HPDE6-E6E7 (cell line): ENCODE measurements at regions not wholly inside any gene's neighbourhood (a gene's known extent, or its start where the extent isn't known, plus 50 kb on each side); places are given as distances from the start of the nearest gene placed in this dataset.
"Not testable (repeated sequence)": the region's sequence is repeated elsewhere in the genome, so short reads cannot be mapped to it uniquely, and the experiment has no call there.

Source experiments
- DNase-seq: peaks from one replicate; pipeline ENCODE4 v3.0.0; 2011; ENCODE audit warnings: missing footprints; ENCODE audit errors: extremely low spot score

DNA sequence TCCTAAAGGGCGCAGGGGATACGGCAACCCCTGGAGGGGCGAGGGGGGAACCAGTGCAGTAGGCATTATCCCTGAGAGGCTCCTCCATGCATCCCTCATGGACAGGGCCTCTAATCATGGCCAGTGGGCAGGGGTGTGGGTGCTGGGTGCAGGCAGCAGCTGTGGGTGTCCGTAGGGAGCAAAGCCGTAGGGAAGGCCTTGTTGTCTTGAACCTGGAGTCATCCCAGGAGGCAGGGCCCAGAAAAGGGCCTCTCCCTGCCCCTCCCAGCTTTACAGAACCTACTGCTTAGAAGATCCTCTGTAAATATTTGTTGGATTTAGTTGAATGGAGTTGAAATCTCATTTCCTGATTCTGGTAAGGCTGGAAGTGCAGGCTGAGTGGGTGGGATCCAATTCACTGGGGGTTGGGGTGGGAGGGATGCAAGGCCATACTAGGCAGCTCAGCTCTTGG, 207.0 kb upstream of the HAAO start:
- DNase-seq, result no peak

DNA sequence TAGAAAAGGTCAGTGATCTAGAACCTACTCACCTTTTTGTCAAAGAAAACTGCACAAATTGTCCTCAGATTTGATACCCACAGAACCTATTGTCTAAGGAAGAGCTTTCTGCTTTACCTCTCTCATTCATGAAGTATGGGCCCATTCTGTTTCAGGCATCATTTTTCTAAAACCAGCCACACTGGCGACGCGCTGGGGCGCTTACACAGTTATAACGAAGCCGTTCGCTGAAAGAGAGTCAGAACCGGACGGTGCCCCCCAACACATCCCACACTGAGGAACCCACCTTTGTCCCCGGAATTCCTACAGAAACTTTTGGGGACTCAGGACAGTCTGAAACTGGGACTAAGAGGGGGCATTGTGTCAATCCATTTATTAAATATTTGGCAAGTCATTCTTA, 206.3 kb upstream of the HAAO start:
- no peak for DNase-seq

DNA sequence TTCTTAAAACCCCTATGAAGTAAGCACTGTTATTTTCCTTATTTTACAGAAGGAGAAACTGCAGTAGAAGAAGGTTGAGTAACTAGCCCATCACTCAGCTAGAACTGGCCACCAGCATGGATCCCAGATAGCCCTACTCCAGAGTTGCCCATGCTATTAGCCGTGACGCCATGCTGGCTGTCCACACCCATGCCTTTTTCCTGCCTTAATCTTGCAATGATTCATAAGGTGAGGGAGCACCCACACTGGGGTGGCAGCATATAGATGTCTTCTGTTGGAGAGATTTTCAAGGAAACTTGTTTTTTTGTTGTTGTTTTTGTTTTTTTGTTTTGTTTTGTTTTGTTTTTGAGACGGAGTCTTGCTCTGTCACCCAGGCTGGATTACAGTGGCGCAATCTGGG, 204.1 kb upstream of the HAAO start:
- no peak for DNase-seq

DNA sequence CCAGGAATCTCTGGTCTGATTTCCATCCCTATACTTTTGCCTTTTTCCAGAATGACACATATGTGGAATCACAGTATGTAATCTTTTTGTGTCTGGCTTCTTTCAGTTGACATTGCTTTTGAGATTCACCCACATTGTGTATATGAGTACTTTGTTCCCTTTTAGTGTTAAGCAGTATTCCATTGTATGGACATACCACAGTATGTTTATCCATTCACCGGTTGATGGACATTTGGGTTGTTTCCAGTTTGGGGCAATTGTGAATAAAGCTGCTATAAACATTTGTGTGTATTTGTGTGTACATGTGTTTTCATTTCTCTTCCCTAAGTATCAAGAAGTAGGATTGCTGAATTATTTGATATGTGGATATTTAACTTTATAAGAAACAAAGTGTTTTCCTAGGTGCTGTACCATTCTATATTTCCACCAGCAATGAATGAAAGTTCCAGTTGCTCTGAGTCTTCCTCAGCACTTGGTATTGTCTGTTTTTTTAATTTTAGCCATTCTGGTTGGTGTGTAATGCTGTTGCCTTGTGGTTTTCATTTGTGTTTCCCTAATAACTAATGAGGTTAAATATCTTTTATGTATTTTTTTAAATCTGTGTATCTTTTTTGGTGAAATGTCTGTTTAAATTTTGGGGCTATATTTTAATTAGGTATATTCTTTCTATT, 203.5 kb upstream of the HAAO start:
- DNase-seq, result no peak

DNA sequence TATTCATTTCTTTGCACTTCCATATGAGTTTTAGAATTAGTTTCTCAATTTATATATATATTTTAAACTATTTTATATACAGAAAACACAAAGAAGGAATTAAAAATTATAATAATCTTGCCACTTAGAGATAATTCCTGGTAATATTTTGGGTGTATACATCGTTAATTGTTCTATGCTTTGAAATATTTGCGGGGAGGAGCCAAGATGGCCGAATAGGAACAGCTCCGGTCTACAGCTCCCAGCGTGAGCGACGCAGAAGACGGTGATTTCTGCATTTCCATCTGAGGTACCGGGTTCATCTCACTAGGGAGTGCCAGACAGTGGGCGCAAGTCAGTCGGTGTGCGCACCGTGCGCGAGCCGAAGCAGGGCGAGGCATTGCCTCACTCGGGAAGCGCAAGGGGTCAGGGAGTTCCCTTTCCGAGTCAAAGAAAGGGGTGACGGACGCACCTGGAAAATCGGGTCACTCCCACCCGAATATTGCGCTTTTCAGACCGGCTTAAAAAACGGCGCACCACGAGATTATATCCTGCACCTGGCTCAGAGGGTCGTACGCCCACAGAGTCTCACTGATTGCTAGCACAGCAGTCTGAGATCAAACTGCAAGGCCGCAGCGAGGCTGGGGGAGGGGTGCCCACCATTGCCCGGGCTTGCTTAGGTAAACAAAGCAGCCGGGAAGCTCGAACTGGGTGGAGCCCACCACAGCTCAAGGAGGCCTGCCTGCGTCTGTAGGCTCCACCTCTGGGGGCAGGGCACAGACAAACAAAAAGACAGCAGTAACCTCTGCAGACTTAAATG, 197.1 kb upstream of the HAAO start:
- DNase-seq, result not testable (repeated sequence)

DNA sequence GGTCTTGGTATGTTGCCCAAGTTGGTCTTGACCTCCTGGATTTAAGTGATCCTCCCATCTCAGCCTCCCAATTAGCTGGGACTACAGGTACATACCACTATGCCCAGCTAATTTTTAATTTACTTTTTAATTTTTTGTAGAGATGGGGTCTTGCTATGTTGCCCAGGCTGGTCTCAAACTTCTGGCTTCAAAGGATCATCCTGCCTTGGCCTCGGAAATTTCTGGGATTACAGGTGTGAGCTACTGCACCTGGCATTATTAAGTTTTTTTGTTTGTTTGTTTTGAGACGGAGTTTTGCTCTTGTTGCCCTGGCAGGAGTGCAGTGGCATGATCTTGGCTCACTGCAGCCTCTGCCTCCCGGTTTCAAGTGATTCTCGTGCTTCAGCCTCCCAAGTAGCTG, 195.7 kb upstream of the HAAO start:
- DNase-seq, result not testable (repeated sequence)

DNA sequence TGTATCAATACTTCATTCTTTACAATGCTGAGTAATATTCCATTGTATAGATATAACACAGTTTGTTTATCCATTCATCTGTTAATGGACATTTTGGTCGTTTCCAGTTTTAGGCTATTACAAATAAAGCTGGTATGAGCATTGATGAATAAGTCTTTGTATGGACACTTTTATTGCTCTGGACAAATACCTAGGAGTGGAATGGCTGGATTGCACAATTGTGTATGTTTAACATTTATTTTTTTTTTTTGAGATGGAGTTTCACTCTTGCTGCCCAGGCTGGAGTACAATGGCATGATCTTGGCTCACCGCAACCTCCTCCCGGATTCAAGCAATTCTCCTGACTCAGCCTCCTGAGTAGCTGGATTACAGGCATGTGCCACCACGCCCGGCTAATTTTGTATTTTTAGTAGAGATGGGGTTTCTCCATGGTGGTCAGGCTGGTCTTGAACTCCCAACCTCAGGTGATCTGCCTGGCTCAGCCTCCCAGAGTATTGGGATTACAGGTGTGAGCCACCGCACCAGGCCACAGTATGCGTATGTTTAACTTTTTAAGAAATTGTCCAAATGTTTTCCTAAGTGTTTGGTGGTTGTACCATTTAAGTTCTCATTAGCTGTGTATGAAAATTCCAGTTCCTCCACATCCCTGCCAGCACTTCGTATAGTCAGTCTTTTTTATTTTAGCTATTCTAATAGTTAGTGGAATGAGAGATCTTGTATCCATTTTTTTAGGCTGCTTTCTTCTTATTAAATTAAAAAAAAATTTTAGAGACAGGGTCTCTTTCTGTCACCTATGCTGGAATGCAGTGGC, 194.9 kb upstream of the HAAO start:
- no peak for DNase-seq

DNA sequence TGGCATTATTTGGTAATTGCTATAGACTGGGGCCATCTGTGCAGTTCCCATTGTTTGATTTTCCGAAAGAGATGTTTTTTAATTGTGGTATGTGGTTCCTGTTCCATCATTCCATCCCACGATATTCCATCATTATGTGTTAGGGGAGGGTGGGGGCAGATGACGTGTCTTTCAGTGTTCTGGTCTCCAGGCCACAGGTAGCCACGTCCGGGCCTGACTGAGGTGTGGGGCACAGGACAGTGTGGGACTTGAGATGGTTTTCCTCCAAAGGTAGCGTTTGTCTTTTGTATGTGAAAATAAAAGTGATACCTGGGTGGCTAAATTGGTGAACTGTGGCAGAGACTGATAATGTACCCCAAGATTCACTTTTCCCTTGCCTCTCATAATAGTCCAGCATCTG, 192.2 kb upstream of the HAAO start:
- no peak for DNase-seq

DNA sequence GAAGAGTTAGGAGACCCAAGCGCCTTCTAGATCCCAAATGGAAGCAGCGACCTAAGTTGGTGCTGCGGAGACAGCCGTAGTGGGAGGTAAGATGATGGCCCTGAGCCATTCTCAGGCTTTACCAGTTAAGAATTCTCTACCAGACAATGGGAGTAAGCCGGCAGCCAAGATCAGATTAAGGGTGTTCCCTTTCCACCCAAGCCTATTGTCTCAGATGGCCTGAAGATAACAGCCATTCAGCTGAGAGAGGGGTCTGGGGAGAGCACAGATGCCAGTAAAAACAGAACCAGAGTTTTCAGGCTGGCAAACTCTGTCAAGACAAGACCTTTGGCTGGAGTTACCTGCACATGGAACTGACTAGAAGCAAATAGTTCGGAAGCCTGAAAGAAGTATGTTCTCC, 191.7 kb upstream of the HAAO start:
- DNase-seq, result no peak

DNA sequence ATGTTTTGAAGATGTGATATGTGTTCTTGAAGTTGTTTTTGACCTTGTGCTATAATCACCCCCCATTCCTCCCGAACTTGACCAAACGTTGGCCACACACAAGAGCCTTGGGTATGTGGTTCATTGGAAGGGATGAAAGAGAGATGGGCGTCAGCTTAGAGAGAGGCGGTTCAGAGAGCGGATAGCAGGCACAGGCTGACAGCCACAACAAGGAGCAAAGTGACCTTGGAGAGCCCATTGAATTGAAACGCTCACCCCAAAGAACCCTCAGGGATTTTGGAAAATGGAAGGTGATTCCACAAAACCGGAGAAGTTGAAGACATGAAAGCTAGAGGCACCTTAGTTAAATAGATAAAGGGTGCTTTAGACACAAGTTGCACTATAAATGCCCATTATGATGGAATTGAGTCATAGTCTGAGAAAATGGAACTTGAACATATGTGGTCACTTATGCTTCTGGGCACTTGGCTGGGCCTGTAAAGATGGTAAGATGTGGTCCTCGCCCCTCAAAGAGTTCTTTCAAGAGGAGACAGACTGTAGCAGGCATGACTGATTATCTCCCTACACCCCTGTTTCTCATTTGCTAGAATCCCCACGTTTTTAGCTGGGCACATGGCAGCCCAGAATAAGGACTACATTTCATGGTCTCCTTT, 188.5 kb upstream of the HAAO start:
- DNase-seq, result no peak

DNA sequence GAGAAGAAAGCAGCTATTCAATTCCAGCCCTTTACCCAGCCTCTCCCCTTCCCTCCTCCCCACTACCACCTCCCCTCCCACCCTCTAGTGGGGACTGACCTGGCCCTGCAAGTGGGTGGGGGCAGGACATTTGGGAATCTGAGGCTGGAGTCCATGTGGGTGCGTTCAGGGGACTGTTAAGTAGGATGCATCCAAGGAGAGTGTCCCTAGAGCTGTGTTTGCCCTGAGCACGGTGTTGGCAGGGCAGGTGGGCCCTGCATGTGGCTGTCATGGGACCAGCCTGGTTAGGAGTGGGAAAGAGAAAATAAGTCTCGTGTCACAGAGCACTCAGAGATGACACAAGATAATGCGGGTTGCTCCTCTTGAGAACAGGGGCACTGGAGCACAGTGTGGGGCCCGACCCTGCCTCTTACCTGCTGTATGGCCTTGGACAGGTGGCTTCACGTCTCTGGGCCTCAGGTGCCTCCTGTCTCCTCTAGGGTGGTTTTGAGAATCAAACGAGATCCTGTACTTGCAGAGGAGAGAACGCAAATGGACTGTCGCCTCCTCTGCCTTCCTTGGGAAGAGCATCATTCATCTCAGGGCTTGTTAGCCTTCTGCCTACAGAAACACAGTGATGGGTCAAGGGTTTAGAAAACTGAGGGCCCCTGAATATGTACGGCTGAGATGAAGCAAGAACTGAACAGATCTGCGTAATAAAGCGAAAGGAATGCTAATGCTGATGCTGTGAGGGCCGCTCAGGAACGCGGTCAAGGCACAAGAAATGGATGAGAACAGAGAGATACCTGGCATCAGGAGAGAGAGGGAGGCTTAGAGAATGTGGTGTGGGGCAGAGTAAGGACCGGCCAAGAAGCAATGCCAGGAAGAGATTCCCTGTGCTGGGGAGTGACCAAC, 187.7 kb upstream of the HAAO start:
- DNase-seq, result no peak

DNA sequence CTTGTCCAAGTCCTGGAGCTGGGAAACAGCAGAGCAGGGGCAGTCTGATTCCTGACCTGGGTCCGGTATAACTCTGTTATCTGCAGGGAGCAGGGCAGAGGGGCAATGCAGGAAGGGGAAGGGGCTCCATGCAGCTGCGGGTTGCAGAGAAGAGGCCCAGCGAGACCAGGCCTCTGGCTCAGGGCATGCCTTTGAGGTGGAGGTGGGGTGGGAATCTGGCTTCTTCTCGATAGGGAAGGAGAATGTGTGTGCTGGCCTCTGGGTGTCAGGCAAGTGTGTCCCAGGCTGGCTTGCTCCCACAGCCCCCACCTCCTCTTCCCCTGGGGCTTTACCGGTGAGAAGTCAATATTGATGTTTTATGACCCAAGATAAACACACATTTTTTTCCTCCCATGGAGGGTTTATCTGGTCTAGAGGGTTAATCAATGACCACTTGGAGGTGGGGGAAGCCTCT, 187.1 kb upstream of the HAAO start:
- DNase-seq, result no peak

DNA sequence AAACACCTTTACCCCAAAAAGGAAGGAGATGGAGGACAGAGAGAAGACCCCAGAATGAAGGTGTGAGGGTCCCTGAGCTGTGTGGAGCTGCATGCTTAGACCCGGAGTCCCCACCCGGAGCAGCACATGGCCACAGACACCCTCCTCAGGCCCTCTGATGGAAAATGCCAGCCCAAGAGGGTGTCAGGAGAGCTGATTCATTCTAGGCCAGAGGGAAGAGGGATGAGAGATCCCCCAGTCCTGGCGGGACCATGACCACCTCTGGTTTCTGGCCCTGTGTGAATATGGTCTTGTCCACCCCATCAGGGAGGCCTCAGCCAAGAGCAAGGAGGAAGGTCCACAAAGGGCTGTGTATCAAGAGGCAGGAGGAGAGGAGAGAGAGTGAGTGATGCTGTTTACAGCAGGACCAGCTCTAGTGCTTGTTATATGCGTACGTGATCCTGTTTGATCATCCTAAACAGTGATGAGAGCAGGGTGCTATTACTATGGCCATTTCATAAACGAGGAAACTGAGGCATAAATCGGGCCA, 186.6 kb upstream of the HAAO start:
- no peak for DNase-seq

DNA sequence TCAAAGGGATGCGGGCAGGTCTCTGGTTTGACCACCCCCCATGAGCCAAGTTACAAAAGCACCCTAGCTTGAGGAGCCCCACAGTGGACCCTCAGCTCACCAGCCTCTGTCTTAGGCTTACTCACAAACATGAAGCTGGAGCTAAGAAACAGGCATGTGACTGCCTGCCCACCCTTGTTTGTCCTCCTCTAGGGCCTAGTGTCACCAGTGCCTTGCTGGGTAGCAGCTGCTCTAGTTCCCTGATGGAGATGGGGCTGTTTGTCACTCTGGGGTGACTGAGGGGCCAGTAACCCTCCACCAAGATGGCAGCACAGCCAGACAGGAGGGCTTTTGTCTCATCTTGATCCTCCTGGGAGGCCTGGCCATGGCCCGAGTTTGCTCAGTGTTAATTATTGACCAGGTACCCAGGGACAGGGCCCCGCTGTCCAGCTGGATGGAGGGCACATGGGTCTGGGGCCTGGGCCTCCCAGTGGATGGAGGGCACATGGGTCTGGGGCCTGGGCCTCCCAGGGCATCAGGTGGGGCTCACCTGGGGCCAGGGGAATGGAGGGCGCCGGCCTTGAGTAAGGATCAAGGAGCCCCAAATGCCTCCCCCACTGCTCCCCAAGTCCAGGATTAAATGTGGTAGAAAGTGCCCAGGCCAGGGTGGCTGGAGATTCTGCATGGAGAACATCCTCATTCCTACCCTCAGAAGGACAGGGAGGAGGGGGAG, 185.9 kb upstream of the HAAO start:
- no peak for DNase-seq

DNA sequence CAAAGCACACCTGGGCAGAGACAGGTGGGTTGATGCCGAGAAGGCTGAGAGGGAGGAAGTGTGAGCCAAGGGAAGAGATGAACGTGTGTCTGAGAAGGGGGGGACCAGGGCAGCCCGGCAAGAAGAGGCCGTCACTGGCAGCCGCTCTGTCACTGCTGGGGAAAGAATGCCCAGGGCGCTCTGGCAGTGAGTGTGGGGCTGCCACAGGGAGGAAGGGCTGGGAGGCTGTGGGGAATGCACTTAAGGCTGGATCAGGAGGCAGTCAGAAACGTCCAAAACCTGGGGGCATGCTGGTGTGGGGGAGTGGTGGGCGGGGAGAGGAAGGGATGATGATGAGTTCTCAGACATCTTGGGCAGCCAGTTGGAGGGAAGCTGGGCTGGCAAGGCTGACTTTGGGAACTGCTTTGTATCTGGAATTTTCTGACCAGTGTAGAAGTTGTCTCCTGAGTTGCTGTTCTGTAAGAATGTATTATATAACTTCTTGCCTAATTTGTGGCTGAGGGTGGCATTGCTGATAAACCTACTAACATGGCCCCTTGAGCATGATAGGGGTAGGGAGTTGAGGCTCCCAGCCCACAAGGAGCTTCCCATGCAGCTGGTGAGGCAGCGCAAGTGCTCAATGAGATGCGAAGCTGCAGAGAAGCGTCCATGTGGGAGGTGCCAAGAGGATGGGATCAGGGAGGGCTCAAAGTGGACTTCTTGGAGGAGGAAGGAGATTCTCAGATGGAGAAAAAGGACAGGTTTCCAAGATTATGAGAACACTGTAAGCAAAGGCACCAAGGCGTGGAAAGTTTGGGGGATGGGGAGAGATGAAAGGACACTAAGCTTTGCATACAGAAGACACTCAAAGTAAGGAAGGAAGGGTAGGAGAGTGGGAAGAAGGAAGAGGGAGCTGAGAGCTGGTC, 185.1 kb upstream of the HAAO start:
- no peak for DNase-seq

DNA sequence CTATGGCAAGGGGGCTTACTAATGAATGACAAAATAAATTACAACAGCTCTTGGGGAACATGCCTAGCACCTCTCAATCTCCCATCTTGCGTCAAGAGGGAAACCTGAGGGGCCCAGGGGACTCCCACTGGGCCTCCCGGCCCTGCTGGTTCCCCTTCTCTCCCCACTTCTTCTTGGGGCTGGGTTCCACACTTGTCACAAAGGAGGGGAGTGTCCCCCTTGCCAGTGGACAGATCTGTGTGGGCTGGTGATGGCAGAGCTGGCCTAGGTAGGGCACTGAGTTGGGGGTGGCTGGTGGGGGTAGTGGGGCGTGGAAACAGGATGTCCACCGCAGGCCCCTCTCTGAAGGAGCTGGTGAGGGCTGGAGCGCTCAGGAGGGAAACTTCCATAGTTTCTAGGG, 184.0 kb upstream of the HAAO start:
- no peak for DNase-seq

DNA sequence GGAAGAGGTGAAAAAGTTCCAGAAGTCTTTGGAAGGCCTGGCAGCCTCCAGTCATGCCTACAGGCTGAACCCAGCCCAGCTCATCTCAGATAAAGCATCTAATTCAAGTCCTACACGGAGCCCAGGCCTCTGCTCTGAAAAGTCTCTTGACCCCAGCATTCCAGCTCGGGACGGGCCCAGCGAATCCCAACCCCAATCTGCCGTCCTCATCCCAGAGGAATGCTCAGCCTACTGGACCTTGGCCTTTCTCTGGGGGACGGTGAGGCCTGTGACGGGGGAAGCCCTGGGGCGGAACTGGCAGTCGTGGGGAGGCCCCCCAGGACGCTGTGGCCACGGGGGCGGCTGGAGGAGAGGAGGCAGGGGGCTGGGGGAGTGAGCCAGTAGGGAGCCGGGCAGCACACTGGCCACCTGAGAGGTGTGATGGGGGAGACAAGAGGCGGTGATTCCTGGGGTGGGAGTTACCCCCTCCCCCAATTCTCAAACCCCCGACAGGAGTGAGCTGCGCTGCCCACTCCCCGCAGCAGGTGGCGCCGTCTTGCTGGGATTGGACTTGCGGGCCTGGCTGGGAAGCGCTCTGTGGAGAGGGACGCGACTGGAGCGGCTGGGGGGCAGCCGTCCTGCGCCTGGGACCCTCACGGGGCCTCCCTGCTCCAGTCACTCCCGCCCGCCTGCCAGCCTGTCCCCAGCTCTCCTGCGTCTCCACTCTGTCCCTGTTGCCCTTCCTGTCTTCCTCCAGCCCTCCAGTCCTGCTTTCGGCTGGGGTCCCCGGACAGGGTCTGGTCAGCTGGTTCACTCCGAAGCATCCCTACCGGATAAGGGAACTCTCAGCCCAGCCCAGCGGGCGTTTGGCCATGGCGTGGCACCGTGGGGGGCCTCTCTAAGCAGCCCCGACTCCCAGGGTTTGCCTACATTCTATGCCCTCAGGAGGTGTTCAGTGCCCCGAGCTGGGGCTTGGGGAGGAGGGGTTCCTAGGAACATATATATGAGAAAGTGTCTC, 182.6 kb upstream of the HAAO start:
- DNase-seq, result peak; percentile 45
